ENCODE measurements at regions not wholly inside any gene's neighbourhood (a gene's known extent, or its start where the extent isn't known, plus 50 kb on each side); places are given as distances from the start of the nearest gene placed in this dataset.
A peak's percentile ranks its signal among the peaks of the same experiment; 100 is the strongest.
"Not testable (repeated sequence)": the region's sequence is repeated elsewhere in the genome, so short reads cannot be mapped to it uniquely, and the experiment has no call there.

GRCh38 chr4:8942088-8942487, 70.4 kb upstream of the HMX1 start:
- H3K4me1 ChIP-seq (ENCODE audit: control insufficient read depth in 1 of 2, insufficient read depth in 2 of 2, low read length in 2 of 2); H3K79me2 ChIP-seq (ENCODE audit: control insufficient read depth, insufficient read depth, low read length, poor library complexity); H3K27ac ChIP-seq (ENCODE audit: low read depth, low read length); H2BK120ac ChIP-seq (ENCODE audit: insufficient read depth, low read length, poor library complexity); H3K18ac ChIP-seq (ENCODE audit: low read length); H3K27me3 ChIP-seq (ENCODE audit: insufficient read depth, low read length); H3K9ac ChIP-seq (ENCODE audit: low read length); H3K14ac ChIP-seq (ENCODE audit: low read length); DNase-seq; H2AFZ ChIP-seq (ENCODE audit: insufficient read depth, low read length, poor library complexity); H4K12ac ChIP-seq (ENCODE audit: low read depth, low read length); H4K8ac ChIP-seq (ENCODE audit: low read depth, low read length); H2BK12ac ChIP-seq (ENCODE audit: low read length); H3K4ac ChIP-seq (ENCODE audit: low read depth, low read length); H4K91ac ChIP-seq (ENCODE audit: low read depth, low read length); H3K79me1 ChIP-seq (ENCODE audit: low read length); H2BK5ac ChIP-seq (ENCODE audit: low read depth, low read length, poor library complexity); H3K4me3 ChIP-seq (ENCODE audit: low read depth, low read length); H3K36me3 ChIP-seq (ENCODE audit: control insufficient read depth in 1 of 2, insufficient read depth in 2 of 2, low read length in 2 of 2); H3K9me3 ChIP-seq (ENCODE audit: insufficient read depth, low read depth, low read length); H3K4me2 ChIP-seq (ENCODE audit: low read length); H2AK5ac ChIP-seq (ENCODE audit: low read length); H3K23ac ChIP-seq (ENCODE audit: low read length): not testable (repeated sequence)
- WGBS (ENCODE audit: extremely low coverage, insufficient coverage, insufficient read length), result no CpG with 5 or more reads among the region's 11 CpGs

GRCh38 chr4:8941492-8941805, 69.8 kb upstream of the HMX1 start:
- H2AK5ac ChIP-seq (ENCODE audit: low read length); H3K4me3 ChIP-seq (ENCODE audit: low read depth, low read length); H3K27me3 ChIP-seq (ENCODE audit: insufficient read depth, low read length); H3K36me3 ChIP-seq (ENCODE audit: control insufficient read depth in 1 of 2, insufficient read depth in 2 of 2, low read length in 2 of 2); H3K79me2 ChIP-seq (ENCODE audit: control insufficient read depth, insufficient read depth, low read length, poor library complexity); H3K4ac ChIP-seq (ENCODE audit: low read depth, low read length); H4K12ac ChIP-seq (ENCODE audit: low read depth, low read length); H3K4me2 ChIP-seq (ENCODE audit: low read length); H2BK120ac ChIP-seq (ENCODE audit: insufficient read depth, low read length, poor library complexity); H3K14ac ChIP-seq (ENCODE audit: low read length); H3K79me1 ChIP-seq (ENCODE audit: low read length); H2BK5ac ChIP-seq (ENCODE audit: low read depth, low read length, poor library complexity); H2AFZ ChIP-seq (ENCODE audit: insufficient read depth, low read length, poor library complexity); H3K9me3 ChIP-seq (ENCODE audit: insufficient read depth, low read depth, low read length); H3K9ac ChIP-seq (ENCODE audit: low read length); H3K27ac ChIP-seq (ENCODE audit: low read depth, low read length); H2BK12ac ChIP-seq (ENCODE audit: low read length); H3K4me1 ChIP-seq (ENCODE audit: control insufficient read depth in 1 of 2, insufficient read depth in 2 of 2, low read length in 2 of 2); H3K23ac ChIP-seq (ENCODE audit: low read length); DNase-seq; H3K18ac ChIP-seq (ENCODE audit: low read length); H4K8ac ChIP-seq (ENCODE audit: low read depth, low read length); H4K91ac ChIP-seq (ENCODE audit: low read depth, low read length): not testable (repeated sequence)
- no CpG with 5 or more reads among the region's 6 CpGs for WGBS (ENCODE audit: extremely low coverage, insufficient coverage, insufficient read length)

GRCh38 chr4:8940792-8941491, 69.3 kb upstream of the HMX1 start:
- Histone ChIP-seq H3K4me3 (ENCODE audit: low read depth, low read length) (no peak overlapping the region), H3K79me2 (ENCODE audit: control insufficient read depth, insufficient read depth, low read length, poor library complexity) (no peaks in the 10 kb centered on the region), H3K79me1 (ENCODE audit: low read length) (no peaks in the 10 kb centered on the region), H2BK120ac (ENCODE audit: insufficient read depth, low read length, poor library complexity) (no peak overlapping the region), H2BK5ac (ENCODE audit: low read depth, low read length, poor library complexity) (no peak overlapping the region), H2BK12ac (ENCODE audit: low read length) (no peak overlapping the region), H3K4me2 (ENCODE audit: low read length) (no peak overlapping the region), H3K9ac (ENCODE audit: low read length) (no peak overlapping the region), H3K27ac (ENCODE audit: low read depth, low read length) (no peak overlapping the region), H3K18ac (ENCODE audit: low read length) (no peak overlapping the region), H3K4ac (ENCODE audit: low read depth, low read length) (no peak overlapping the region), H3K14ac (ENCODE audit: low read length) (no peak overlapping the region), H3K36me3 (ENCODE audit: control insufficient read depth in 1 of 2, insufficient read depth in 2 of 2, low read length in 2 of 2) (no peaks in the 10 kb centered on the region), H3K23ac (ENCODE audit: low read length) (no peak overlapping the region), H4K91ac (ENCODE audit: low read depth, low read length) (no peak overlapping the region), H4K12ac (ENCODE audit: low read depth, low read length) (no peak overlapping the region), H3K9me3 (ENCODE audit: insufficient read depth, low read depth, low read length) (peaks cover 3% of the 10 kb centered on the region), H3K4me1 (ENCODE audit: control insufficient read depth in 1 of 2, insufficient read depth in 2 of 2, low read length in 2 of 2) (no peaks in the 10 kb centered on the region), H4K8ac (ENCODE audit: low read depth, low read length) (no peak overlapping the region), H2AK5ac (ENCODE audit: low read length) (no peak overlapping the region), H2AFZ (ENCODE audit: insufficient read depth, low read length, poor library complexity) (no peak overlapping the region), H3K27me3 (ENCODE audit: insufficient read depth, low read length) (no peaks in the 10 kb centered on the region)
- peak; percentile 27 to 68 for DNase-seq
- WGBS (ENCODE audit: extremely low coverage, insufficient coverage, insufficient read length), result no CpG with 5 or more reads among the region's 21 CpGs

GRCh38 chr4:8939840-8940742, 68.5 kb upstream of the HMX1 start:
- Histone ChIP-seq H4K8ac (ENCODE audit: low read depth, low read length) (no peak overlapping the region), H2BK120ac (ENCODE audit: insufficient read depth, low read length, poor library complexity) (no peak overlapping the region), H2BK5ac (ENCODE audit: low read depth, low read length, poor library complexity) (no peak overlapping the region), H4K12ac (ENCODE audit: low read depth, low read length) (no peak overlapping the region), H3K4ac (ENCODE audit: low read depth, low read length) (no peak overlapping the region), H3K79me1 (ENCODE audit: low read length) (no peaks in the 10 kb centered on the region), H3K9ac (ENCODE audit: low read length) (no peak overlapping the region), H3K4me3 (ENCODE audit: low read depth, low read length) (no peak overlapping the region), H2AFZ (ENCODE audit: insufficient read depth, low read length, poor library complexity) (no peak overlapping the region), H3K4me1 (ENCODE audit: control insufficient read depth in 1 of 2, insufficient read depth in 2 of 2, low read length in 2 of 2) (no peaks in the 10 kb centered on the region), H3K14ac (ENCODE audit: low read length) (no peak overlapping the region), H3K27ac (ENCODE audit: low read depth, low read length) (no peak overlapping the region), H2AK5ac (ENCODE audit: low read length) (no peak overlapping the region), H3K36me3 (ENCODE audit: control insufficient read depth in 1 of 2, insufficient read depth in 2 of 2, low read length in 2 of 2) (no peaks in the 10 kb centered on the region), H3K18ac (ENCODE audit: low read length) (no peak overlapping the region), H3K27me3 (ENCODE audit: insufficient read depth, low read length) (no peaks in the 10 kb centered on the region), H2BK12ac (ENCODE audit: low read length) (no peak overlapping the region), H4K91ac (ENCODE audit: low read depth, low read length) (no peak overlapping the region), H3K23ac (ENCODE audit: low read length) (no peak overlapping the region), H3K9me3 (ENCODE audit: insufficient read depth, low read depth, low read length) (peaks cover 3% of the 10 kb centered on the region), H3K79me2 (ENCODE audit: control insufficient read depth, insufficient read depth, low read length, poor library complexity) (no peaks in the 10 kb centered on the region), H3K4me2 (ENCODE audit: low read length) (no peak overlapping the region)
- DNase-seq, result no peak
- no CpG with 5 or more reads among the region's 32 CpGs for WGBS (ENCODE audit: extremely low coverage, insufficient coverage, insufficient read length)

Data from trophoblast cell (in vitro differentiated cells and primary cell).